Activated CD4-positive, alpha-beta T cell treated with anti-CD3 and anti-CD28 coated beads, Interleukin-2, amount 10 ng/mL, durations not matched to agents 7 days and 5 days (primary cell): ENCODE measurements at regions not wholly inside any gene's neighbourhood (a gene's known extent, or its start where the extent isn't known, plus 50 kb on each side); places are given as distances from the start of the nearest gene placed in this dataset.

Source experiments
- CTCF ChIA-PET: fragments of 350-600 bp; sonication (Branson Sonifier 250); formaldehyde crosslinking; loops from one replicate; lab custom pipeline; 2021; ENCODE audit warnings: antibody characterized with exemption; lab: Charles Lee
- POLR2A ChIA-PET: fragments of 350-600 bp; sonication (Branson Sonifier 250); formaldehyde crosslinking; loops from one replicate; lab custom pipeline; 2021; ENCODE audit warnings: antibody characterized with exemption; lab: Charles Lee
- DNase-seq: peaks from one replicate; pipeline ENCODE4 v3.0.0-alpha.2; 2020
- H3K27ac Mint-ChIP-seq: one replicate; pipeline ENCODE4 v1.8.0; 2021; ENCODE audit warnings: mild to moderate bottlenecking, moderate library complexity, mixed read lengths
- H3K27me3 Mint-ChIP-seq: one replicate; pipeline ENCODE4 v1.8.0; 2021; ENCODE audit warnings: mixed read lengths
- H3K36me3 Mint-ChIP-seq: one replicate; pipeline ENCODE4 v1.8.0; 2021; ENCODE audit warnings: low read depth, mixed read lengths
- H3K4me1 Mint-ChIP-seq: one replicate; pipeline ENCODE4 v1.8.0; 2021; ENCODE audit warnings: mixed read lengths
- H3K4me3 Mint-ChIP-seq: one replicate; pipeline ENCODE4 v1.8.0; 2021; ENCODE audit warnings: mild to moderate bottlenecking, moderate library complexity, mixed read lengths
- H3K9me3 Mint-ChIP-seq: one replicate; pipeline ENCODE4 v1.8.0; 2021; ENCODE audit warnings: mixed read lengths

DNA sequence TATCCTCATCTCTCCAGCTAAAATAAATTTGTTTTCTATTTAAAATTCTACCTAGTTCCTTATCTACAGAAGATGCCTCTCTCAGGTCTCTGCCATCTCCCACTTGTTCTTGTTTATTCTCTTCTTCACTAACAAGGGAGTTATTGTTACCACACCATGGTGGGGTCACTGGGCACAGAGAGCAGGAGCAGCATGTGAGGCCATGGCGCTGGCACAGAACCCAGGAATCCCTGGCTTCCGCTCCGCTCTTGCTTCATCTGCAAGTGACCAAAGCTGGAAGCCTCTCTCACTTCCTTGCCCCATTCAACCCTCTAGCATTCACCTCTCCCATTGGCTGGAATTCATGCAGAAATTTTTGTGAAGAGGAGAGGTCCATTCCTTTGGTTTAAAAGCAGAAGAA, 190.7 kb upstream of the NCAM1 start:
- no peaks in the 10 kb centered on the region for H3K27me3 Mint-ChIP-seq
- H3K4me1 Mint-ChIP-seq, result peaks cover 8% of the 10 kb centered on the region
- ChIA-PET POLR2A (no interaction called here), CTCF (no interaction called here)
- DNase-seq, result no peak
- no peak overlapping the region for H3K4me3 Mint-ChIP-seq
- no peaks in the 10 kb centered on the region for H3K36me3 Mint-ChIP-seq
- H3K9me3 Mint-ChIP-seq, result no peaks in the 10 kb centered on the region
- H3K27ac Mint-ChIP-seq, result no peak overlapping the region

GRCh38 chr11:112771851-112772250, 189.4 kb upstream of the NCAM1 start:
- ChIA-PET POLR2A (no interaction called here), CTCF (no interaction called here)
- Mint-ChIP-seq H3K36me3 (no peaks in the 10 kb centered on the region), H3K4me1 (peaks cover 8% of the 10 kb centered on the region), H3K4me3 (no peak overlapping the region), H3K27me3 (no peaks in the 10 kb centered on the region), H3K9me3 (no peaks in the 10 kb centered on the region), H3K27ac (no peak overlapping the region)
- no peak for DNase-seq

- no peaks in the 10 kb centered on the region for H3K9me3 Mint-ChIP-seq
- H3K4me1 Mint-ChIP-seq, result peaks cover 8% of the 10 kb centered on the region
- CTCF ChIA-PET, result no interaction called here
- no peak overlapping the region for H3K4me3 Mint-ChIP-seq
- no peak for DNase-seq
- H3K27me3 Mint-ChIP-seq, result no peaks in the 10 kb centered on the region
- H3K36me3 Mint-ChIP-seq, result no peaks in the 10 kb centered on the region
- POLR2A ChIA-PET, result no interaction called here
- no peak overlapping the region for H3K27ac Mint-ChIP-seq
These were observed 188.0 kb upstream of the NCAM1 start for GRCh38 chr11:112773264-112773663.

GRCh38 chr11:112776834-112777233, 184.4 kb upstream of the NCAM1 start:
- DNase-seq, result no peak
- ChIA-PET POLR2A (no interaction called here), CTCF (no interaction called here)
- Mint-ChIP-seq H3K4me1 (peaks cover 2% of the 10 kb centered on the region), H3K27ac (no peak overlapping the region), H3K27me3 (no peaks in the 10 kb centered on the region), H3K4me3 (no peak overlapping the region), H3K9me3 (no peaks in the 10 kb centered on the region), H3K36me3 (no peaks in the 10 kb centered on the region)

DNA sequence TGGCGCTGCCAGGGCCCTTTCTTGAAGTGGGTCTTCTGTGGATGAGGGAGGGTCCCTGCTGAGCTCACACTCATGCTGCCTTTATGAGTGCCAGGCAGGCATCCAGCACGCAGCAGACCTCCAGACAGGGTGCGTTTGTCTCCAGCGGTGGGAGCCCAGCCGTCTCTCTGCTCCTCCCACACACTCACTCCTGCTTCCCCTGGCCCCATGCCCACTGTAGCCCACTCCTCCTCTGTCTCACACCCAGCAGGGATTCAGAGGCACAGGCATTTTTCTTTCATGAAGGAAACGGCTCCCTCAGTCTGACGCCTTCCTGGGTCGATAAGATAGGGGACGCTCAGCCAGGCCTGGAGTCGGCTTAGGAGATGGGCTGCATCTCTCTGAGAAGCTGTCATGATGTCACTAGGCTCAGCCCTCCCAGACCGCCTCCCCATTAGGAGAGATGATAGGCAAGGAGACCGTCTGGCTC, 183.9 kb upstream of the NCAM1 start:
- CTCF ChIA-PET, result no interaction called here
- POLR2A ChIA-PET, result no interaction called here
- DNase-seq, result no peak
- Mint-ChIP-seq H3K27me3 (no peaks in the 10 kb centered on the region), H3K4me1 (no peaks in the 10 kb centered on the region), H3K36me3 (no peaks in the 10 kb centered on the region), H3K27ac (no peak overlapping the region), H3K4me3 (no peak overlapping the region), H3K9me3 (no peaks in the 10 kb centered on the region)

- POLR2A ChIA-PET, result no interaction called here
- Mint-ChIP-seq H3K27me3 (no peaks in the 10 kb centered on the region), H3K27ac (no peak overlapping the region), H3K36me3 (no peaks in the 10 kb centered on the region), H3K4me1 (no peaks in the 10 kb centered on the region), H3K9me3 (no peaks in the 10 kb centered on the region), H3K4me3 (no peak overlapping the region)
- no peak for DNase-seq
- CTCF ChIA-PET, result no interaction called here
These were observed 182.9 kb upstream of the NCAM1 start for GRCh38 chr11:112778091-112778876.

DNA sequence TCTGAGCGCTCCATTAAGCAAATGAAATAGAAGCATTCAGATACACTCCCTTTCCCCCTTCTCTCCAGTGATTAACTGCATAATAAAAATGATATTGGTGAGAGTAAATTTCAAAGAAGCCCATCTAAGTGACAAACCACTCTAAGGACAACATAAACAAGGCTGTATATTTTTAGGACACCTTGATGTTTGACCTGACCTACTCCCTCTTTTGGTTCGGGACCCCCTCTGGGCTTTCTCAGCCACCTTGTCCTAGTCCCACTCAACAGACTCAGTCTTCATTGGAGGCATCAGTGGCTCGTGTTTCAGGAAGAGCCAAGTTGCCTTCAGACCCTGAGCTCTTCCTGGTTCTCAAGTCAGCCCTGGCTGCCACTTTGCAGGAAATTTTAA, 182.3 kb upstream of the NCAM1 start:
- ChIA-PET CTCF (no interaction called here), POLR2A (no interaction called here)
- Mint-ChIP-seq H3K4me3 (no peak overlapping the region), H3K4me1 (no peaks in the 10 kb centered on the region), H3K27me3 (no peaks in the 10 kb centered on the region), H3K9me3 (no peaks in the 10 kb centered on the region), H3K36me3 (no peaks in the 10 kb centered on the region), H3K27ac (no peak overlapping the region)
- DNase-seq, result no peak

DNA sequence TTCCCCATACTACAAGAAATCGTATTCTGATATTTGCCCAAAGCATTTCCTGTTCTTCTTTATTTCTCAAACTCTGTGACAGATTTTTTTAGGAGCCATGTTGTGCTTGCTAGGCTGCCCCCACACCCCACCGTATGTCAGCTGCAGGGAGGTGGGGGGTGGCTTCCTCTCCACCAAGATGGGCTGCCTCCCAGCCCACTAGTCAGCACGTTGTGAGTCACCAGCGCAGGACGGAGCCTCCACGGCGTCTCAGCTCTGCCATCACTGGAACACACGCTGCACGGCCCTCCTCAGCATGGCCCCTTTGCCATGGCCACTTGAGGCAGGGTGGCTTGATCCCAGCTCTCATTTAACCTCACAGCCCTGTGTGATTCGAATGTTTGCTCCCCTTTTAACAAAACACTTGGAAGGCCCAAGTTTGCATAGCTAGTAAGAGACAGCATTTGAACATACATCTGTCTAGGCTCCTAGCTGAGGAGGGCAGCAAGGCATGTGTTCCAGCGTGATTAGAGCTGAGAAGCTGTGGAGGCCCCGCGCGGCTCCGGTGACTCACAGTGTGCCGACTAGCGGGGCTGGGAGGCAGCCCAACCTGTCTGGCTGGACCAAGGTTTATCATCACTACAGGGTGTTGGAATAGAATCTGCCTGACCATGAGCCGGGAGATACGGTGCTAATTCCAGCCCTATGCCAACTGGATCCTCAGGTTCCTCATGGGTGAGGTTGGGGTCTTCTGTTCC, 180.7 kb upstream of the NCAM1 start:
- CTCF ChIA-PET, result no interaction called here

DNA sequence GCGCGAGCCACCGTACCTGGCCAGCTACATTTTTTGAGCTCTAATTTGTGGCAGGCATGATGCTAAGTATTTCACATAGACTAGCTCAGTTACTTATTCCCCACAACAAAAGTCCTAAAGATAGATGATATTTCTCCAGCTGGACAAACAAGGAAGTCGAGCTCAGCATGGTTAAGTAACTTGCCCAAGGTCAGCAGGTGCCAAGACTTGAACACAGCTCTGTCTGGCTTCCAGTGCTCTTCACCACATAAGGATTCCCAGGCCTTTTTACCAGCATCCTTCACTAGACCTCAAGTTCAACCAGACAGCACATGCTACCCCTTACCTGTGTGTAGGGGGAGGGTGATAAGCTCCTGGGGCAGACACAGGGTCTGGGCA, 177.3 kb upstream of the NCAM1 start:
- Mint-ChIP-seq H3K4me3 (no peak overlapping the region), H3K9me3 (no peaks in the 10 kb centered on the region), H3K36me3 (no peaks in the 10 kb centered on the region), H3K27me3 (peaks cover 2% of the 10 kb centered on the region), H3K27ac (no peak overlapping the region), H3K4me1 (no peaks in the 10 kb centered on the region)
- DNase-seq, result no peak
- ChIA-PET POLR2A (no interaction called here), CTCF (no interaction called here)

More for the DNA sequence above, 180.7 kb upstream of the NCAM1 start:
- H3K4me1 Mint-ChIP-seq, result no peaks in the 10 kb centered on the region
- POLR2A ChIA-PET, result no interaction called here
- no peaks in the 10 kb centered on the region for H3K36me3 Mint-ChIP-seq
- H3K27ac Mint-ChIP-seq, result no peak overlapping the region
- no peak for DNase-seq
- no peak overlapping the region for H3K4me3 Mint-ChIP-seq
- no peaks in the 10 kb centered on the region for H3K27me3 Mint-ChIP-seq
- no peaks in the 10 kb centered on the region for H3K9me3 Mint-ChIP-seq

DNA sequence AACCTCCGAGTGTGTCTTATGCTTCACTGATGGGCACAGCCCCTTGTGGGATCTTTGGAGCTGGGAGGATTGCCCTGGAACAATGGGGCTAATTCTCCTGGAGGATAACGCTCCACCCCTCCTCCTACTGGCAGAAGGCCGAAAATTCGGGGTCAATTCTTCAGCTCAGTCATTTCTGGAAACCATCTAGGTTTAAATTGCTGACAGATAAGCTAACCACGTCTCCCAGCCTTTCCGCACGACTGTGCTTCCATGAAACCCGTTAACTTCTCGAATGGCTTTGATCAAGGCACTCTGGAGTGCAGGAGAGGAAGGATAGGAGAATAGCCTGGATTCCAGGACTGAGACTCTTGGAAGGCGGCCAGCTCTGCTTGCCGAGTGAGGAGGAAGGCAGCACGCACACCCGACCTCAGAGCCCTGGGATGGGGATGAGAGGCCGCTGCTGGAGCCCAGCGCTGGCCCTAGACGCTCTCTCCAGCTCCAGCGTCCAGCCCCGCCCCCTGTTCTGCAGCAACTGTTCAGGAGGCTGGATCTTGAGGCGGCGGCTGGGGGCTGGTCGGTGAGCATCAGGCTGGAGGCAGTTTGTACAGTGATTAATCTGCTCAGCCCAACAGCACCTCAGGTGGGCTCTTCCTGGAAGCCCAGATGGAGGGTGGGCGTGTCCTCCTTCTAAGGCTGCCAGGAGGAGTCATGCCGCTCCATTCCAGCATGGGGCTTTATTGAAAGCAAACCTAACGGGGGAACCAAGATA, 176.7 kb upstream of the NCAM1 start:
- H3K27me3 Mint-ChIP-seq, result peaks cover 2% of the 10 kb centered on the region
- no peaks in the 10 kb centered on the region for H3K36me3 Mint-ChIP-seq
- H3K9me3 Mint-ChIP-seq, result no peaks in the 10 kb centered on the region
- POLR2A ChIA-PET, result no interaction called here
- CTCF ChIA-PET, result no interaction called here
- no peak overlapping the region for H3K4me3 Mint-ChIP-seq
- H3K27ac Mint-ChIP-seq, result no peak overlapping the region
- H3K4me1 Mint-ChIP-seq, result no peaks in the 10 kb centered on the region
- no peak for DNase-seq

DNA sequence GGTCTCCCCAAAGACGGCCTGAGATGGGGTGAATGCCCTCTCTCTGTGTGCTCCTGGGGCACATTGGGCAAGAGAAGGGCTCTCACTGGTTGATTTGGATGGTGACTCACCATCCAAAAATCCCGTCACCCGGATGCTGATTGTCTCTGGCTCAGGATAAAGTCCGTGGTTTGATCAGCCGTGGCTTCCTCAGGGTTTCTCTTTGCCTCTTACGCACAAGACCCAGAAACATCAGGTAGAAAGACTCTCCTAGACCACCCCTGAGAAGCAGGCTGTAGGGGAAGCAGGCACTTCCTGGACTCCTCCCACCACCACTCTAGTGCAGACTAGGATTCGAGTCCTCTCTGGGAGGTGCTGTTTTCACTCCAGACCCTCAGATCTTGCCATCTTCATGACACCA, 176.1 kb upstream of the NCAM1 start:
- Mint-ChIP-seq H3K4me1 (no peaks in the 10 kb centered on the region), H3K9me3 (no peaks in the 10 kb centered on the region), H3K27ac (no peak overlapping the region), H3K27me3 (peaks cover 2% of the 10 kb centered on the region), H3K36me3 (no peaks in the 10 kb centered on the region), H3K4me3 (no peak overlapping the region)
- no peak for DNase-seq
- ChIA-PET POLR2A (no interaction called here), CTCF (no interaction called here)

DNA sequence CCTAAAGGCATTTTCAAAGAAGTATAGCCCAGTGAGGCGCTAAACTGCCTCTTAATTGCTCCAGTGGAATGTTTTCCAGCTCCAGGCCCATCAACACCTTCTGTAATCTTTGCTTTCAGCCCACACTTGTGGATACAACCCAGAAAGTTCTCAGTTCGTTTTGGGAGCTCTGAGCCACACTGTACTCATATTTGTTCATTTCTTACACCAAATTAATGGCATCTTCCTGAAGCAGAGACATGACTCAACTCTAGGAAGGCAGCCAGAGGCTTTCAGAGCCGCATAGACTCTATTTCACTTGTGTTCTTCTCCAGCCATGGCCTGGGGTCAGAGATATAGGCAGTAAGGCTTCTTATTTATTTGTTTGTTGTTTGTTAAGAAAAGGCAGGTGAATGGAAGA, 175.5 kb upstream of the NCAM1 start:
- no peak overlapping the region for H3K4me3 Mint-ChIP-seq
- no peaks in the 10 kb centered on the region for H3K36me3 Mint-ChIP-seq
- ChIA-PET CTCF (no interaction called here), POLR2A (no interaction called here)
- H3K27ac Mint-ChIP-seq, result no peak overlapping the region
- DNase-seq, result no peak
- H3K4me1 Mint-ChIP-seq, result no peaks in the 10 kb centered on the region
- no peaks in the 10 kb centered on the region for H3K9me3 Mint-ChIP-seq
- peaks cover 2% of the 10 kb centered on the region for H3K27me3 Mint-ChIP-seq

DNA sequence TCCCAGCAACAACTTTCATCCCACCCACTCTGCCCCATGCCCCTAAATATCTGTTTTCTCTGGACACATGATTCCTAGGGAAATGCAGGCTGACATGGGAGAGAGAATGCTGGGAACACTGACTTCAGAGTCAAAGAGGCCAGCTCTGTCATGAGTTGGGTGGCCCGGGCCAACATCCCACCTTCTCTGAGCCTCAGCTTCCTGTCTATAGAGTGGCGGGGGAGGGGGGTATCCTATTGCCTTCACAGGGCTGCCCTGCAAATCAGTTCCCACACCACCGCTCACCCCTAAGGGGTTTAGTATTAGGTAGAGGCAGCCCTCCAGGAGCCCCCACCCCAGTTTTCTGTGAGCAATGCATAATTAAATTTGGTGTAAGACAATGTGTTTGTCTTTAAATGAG, 175.0 kb upstream of the NCAM1 start:
- CTCF ChIA-PET, result no interaction called here
- H3K9me3 Mint-ChIP-seq, result no peaks in the 10 kb centered on the region
- POLR2A ChIA-PET, result no interaction called here
- no peaks in the 10 kb centered on the region for H3K36me3 Mint-ChIP-seq
- peaks cover 2% of the 10 kb centered on the region for H3K27me3 Mint-ChIP-seq
- DNase-seq, result no peak
- no peak overlapping the region for H3K27ac Mint-ChIP-seq
- H3K4me1 Mint-ChIP-seq, result no peaks in the 10 kb centered on the region
- H3K4me3 Mint-ChIP-seq, result no peak overlapping the region
